SK-N-SH (cell line): ENCODE measurements at regions not wholly inside any gene's neighbourhood (a gene's known extent, or its start where the extent isn't known, plus 50 kb on each side); places are given as distances from the start of the nearest gene placed in this dataset.

ENCODE experiments used
- CTCF ChIP-seq: fragments of 200-600 bp; sonication (generic); IDR thresholded peaks from 2 replicates; pipeline ENCODE4 v1.6.1; 2017; ENCODE audit warnings: antibody characterized with exemption, mild to moderate bottlenecking, moderate library complexity
- EP300 ChIP-seq, 2 experiments: IDR thresholded peaks; 2 replicates each; pipeline versions ENCODE4 v1.4.0 to v1.6.1; 2012; ENCODE audit warnings: borderline replicate concordance in 1 of 2, low read depth in 1 of 2, low read length in 1 of 2

- no peak for TF ChIP-seq EP300 (IDR thresholded peaks at IDR 0.05; ENCODE audit: borderline replicate concordance in 1 of 2, low read depth in 1 of 2, low read length in 1 of 2)
- TF ChIP-seq CTCF = no peak
Observed at GRCh38 chr4:136194962-136195361, 1337.3 kb downstream of the PCDH18 start.
